IMR-90 (cell line): ENCODE measurements at regions not wholly inside any gene's neighbourhood (a gene's known extent, or its start where the extent isn't known, plus 50 kb on each side); places are given as distances from the start of the nearest gene placed in this dataset.

Experiments
- ATAC-seq: fragments of 200-7000 bp; cut with Tn5 transposase; 2 replicates; pipeline ENCODE4 v1.9.1; 2020; ENCODE audit warnings: low read depth, mild to moderate bottlenecking, moderate library complexity
- BruUV-seq: library from RNA; stranded (reverse); fragments of 400-500 nt; replicated peaks from 2 replicates; lab custom pipeline; 2021; lab: Mats Ljungman, UMichigan
- CTCF ChIA-PET: fragments of 300-600 bp; formaldehyde crosslinking; extraction: SDS; loops from one replicate; lab custom pipeline; 2021; ENCODE audit warnings: antibody characterized with exemption; lab: Yijun Ruan, JAX
- POLR2A ChIA-PET: fragments of 300-600 bp; sonication (Branson Sonifier 250); formaldehyde crosslinking; loops from one replicate; lab custom pipeline; 2022; ENCODE audit warnings: antibody characterized with exemption; ENCODE audit not compliant: unreplicated experiment; lab: Charles Lee
- DNase-seq: peaks from one replicate; pipeline ENCODE4 v3.0.0; 2013
- H2AFZ ChIP-seq: replicated peaks from 2 replicates; pipeline ENCODE3; 2013; ENCODE audit warnings: low read length, mild to moderate bottlenecking; ENCODE audit not compliant: poor library complexity
- H2AK5ac ChIP-seq: 2 replicates; pipeline ENCODE4 v1.6.1; 2013; ENCODE audit warnings: low read depth, low read length, inconsistent platforms
- H2AK9ac ChIP-seq: replicated peaks from 2 replicates; pipeline ENCODE3; 2013; ENCODE audit warnings: mild to moderate bottlenecking, low read depth, low read length, moderate library complexity; ENCODE audit not compliant: poor library complexity
- H2BK120ac ChIP-seq: 2 replicates; pipeline ENCODE4 v1.6.1; 2013; ENCODE audit warnings: low read depth, low read length, inconsistent platforms
- H2BK15ac ChIP-seq: 3 replicates; pipeline ENCODE4 v1.6.1; 2013; ENCODE audit warnings: low read depth, low read length, inconsistent platforms
- H2BK20ac ChIP-seq: 2 replicates; pipeline ENCODE4 v1.6.1; 2013; ENCODE audit warnings: low read depth, mild to moderate bottlenecking, inconsistent platforms, low read length, moderate library complexity
- H2BK5ac ChIP-seq: 2 replicates; pipeline ENCODE4 v1.6.1; 2013; ENCODE audit warnings: mild to moderate bottlenecking, low read depth, low read length, inconsistent platforms; ENCODE audit not compliant: poor library complexity, severe bottlenecking
- H3K14ac ChIP-seq: replicated peaks from 2 replicates; pipeline ENCODE4 v1.6.1; 2013; ENCODE audit warnings: low read depth, low read length, inconsistent platforms
- H3K18ac ChIP-seq: 2 replicates; pipeline ENCODE4 v1.6.1; 2013; ENCODE audit warnings: low read depth, low read length, control low read depth
- H3K23ac ChIP-seq: 2 replicates; pipeline ENCODE4 v1.6.1; 2013; ENCODE audit warnings: low read depth, low read length, inconsistent platforms
- H3K27ac ChIP-seq: 2 replicates; pipeline ENCODE4 v1.5.1; 2013; ENCODE audit warnings: mild to moderate bottlenecking, control low read depth, low read length; ENCODE audit not compliant: insufficient read depth
- H3K27me3 ChIP-seq: 2 replicates; pipeline ENCODE4 v1.6.1; 2013; ENCODE audit warnings: low read length; ENCODE audit not compliant: control insufficient read depth, insufficient read depth
- H3K36me3 ChIP-seq: 2 replicates; pipeline ENCODE4 v1.6.1; 2013; ENCODE audit warnings: low read length, mixed read lengths; ENCODE audit not compliant: control insufficient read depth, insufficient read depth
- H3K4ac ChIP-seq: 2 replicates; pipeline ENCODE4 v1.6.1; 2013; ENCODE audit warnings: low read depth, low read length, inconsistent platforms
- H3K4me1 ChIP-seq: 2 replicates; pipeline ENCODE4 v1.6.1; 2013; ENCODE audit warnings: low read length, mixed read lengths; ENCODE audit not compliant: control insufficient read depth, insufficient read depth
- H3K4me2 ChIP-seq: 2 replicates; pipeline ENCODE4 v1.6.1; 2013; ENCODE audit warnings: low read depth, mild to moderate bottlenecking, control low read depth, low read length, moderate library complexity
- H3K4me3 ChIP-seq: 2 replicates; pipeline ENCODE4 v1.5.1; 2013; ENCODE audit warnings: low read depth, mild to moderate bottlenecking, control low read depth, low read length, moderate library complexity; ENCODE audit not compliant: insufficient read depth
- H3K56ac ChIP-seq: 2 replicates; pipeline ENCODE4 v1.6.1; 2013; ENCODE audit warnings: low read length, inconsistent platforms; ENCODE audit not compliant: insufficient read depth; ENCODE audit errors: extremely low read depth
- H3K79me1 ChIP-seq, 2 experiments: 2 replicates each; pipeline ENCODE4 v1.6.1; 2013; ENCODE audit warnings: low read length in 2 of 2, inconsistent platforms in 1 of 2, low read depth in 1 of 2
- H3K9ac ChIP-seq: 2 replicates; pipeline ENCODE4 v1.6.1; 2013; ENCODE audit warnings: low read depth, low read length, control low read depth
- H3K9me1 ChIP-seq: 2 replicates; pipeline ENCODE4 v1.6.1; 2013; ENCODE audit warnings: low read length, inconsistent platforms; ENCODE audit not compliant: insufficient read depth
- H3K9me3 ChIP-seq: 2 replicates; pipeline ENCODE4 v1.6.1; 2013; ENCODE audit warnings: low read length; ENCODE audit not compliant: control insufficient read depth, insufficient read depth
- H4K20me1 ChIP-seq: 2 replicates; pipeline ENCODE4 v1.6.1; 2013; ENCODE audit warnings: low read length, inconsistent platforms; ENCODE audit not compliant: insufficient read depth
- H4K5ac ChIP-seq: 2 replicates; pipeline ENCODE4 v1.6.1; 2013; ENCODE audit warnings: mild to moderate bottlenecking, low read depth, low read length, control low read depth
- H4K8ac ChIP-seq, 2 experiments: 2 replicates each; pipeline ENCODE4 v1.6.1; 2013; ENCODE audit warnings: low read depth in 2 of 2, low read length in 2 of 2, control low read depth in 1 of 2, inconsistent platforms in 1 of 2
- H4K91ac ChIP-seq: 2 replicates; pipeline ENCODE4 v1.6.1; 2013; ENCODE audit warnings: low read depth, low read length, inconsistent platforms; ENCODE audit not compliant: insufficient read depth
- MAFK ChIP-seq: IDR thresholded peaks from 2 replicates; pipeline ENCODE4 v1.6.1; 2012; ENCODE audit warnings: low read depth, low read length, improper control_type of control experiment
- POLR2A ChIP-seq: IDR thresholded peaks from 2 replicates; pipeline ENCODE4 v1.6.1; 2012; ENCODE audit warnings: mild to moderate bottlenecking, low read depth, low read length
- RAD21 ChIP-seq: IDR thresholded peaks from 2 replicates; pipeline ENCODE4 v1.6.1; 2012; ENCODE audit warnings: low read length, improper control_type of control experiment
- RCOR1 ChIP-seq: IDR thresholded peaks from 2 replicates; pipeline ENCODE4 v1.6.1; 2012; ENCODE audit warnings: mild to moderate bottlenecking, low read length, improper control_type of control experiment; ENCODE audit not compliant: insufficient replicate concordance
- USF2 ChIP-seq: fragments of 150-350 bp; IDR thresholded peaks from 2 replicates; pipeline ENCODE4 v1.6.1; 2017; ENCODE audit warnings: mild to moderate bottlenecking, antibody characterized with exemption, low read length, low read depth
- WGBS, 2 experiments: methylation state at CpG; one replicate each; pipeline versions ENCODE4 v1.1.5 to v1.1.7; 2013; ENCODE audit warnings: missing lambda C conversion rate in 2 of 2; ENCODE audit not compliant: insufficient read length in 1 of 2; ENCODE audit errors: extremely low coverage in 2 of 2; 5-methylcytosine and 5-hydroxymethylcytosine counted together
- dilution Hi-C: fragments of 300-500 bp; cut with HindIII; formaldehyde crosslinking; loops from one replicate; pipeline ENCODE4 v1.14.3; 2018; ENCODE audit warnings: low sequenced_read_pairs; ENCODE audit not compliant: unreplicated experiment
- in situ Hi-C: fragments of 300-500 bp; cut with MboI; formaldehyde crosslinking; loops from 3 replicates; pipeline ENCODE4 v1.14.3; 2019; ENCODE audit warnings: low sequenced_read_pairs, inconsistent platforms, mixed read lengths
- intact Hi-C: fragments of 100-400 bp; cut with micrococcal nuclease; formaldehyde crosslinking; loops from 2 replicates; pipeline ENCODE4 v1.10.0; 2022

GRCh38 chr2:196263181-196263747, 91.9 kb upstream of the STK17B start:
- Histone ChIP-seq H3K27ac (no peak overlapping the region), H2BK15ac (peak overlapping the region; percentile 41; the same call in 1 of the 3 replicates), H3K4ac (no peak overlapping the region; the same call in 1 of the 2 replicates), H3K18ac (peak overlapping the region; percentile 32; the same call in 1 of the 2 replicates), H4K20me1 (no peaks in the 10 kb centered on the region), H3K9me1 (peaks cover 2% of the 10 kb centered on the region; the same call in 1 of the 2 replicates), H2BK5ac (peak overlapping the region; percentile 57), H2BK20ac (0 out of 2 replicates have a peak overlapping the region, but pooled peaks have one; percentile 11), H4K8ac (peak overlapping the region in 1 of 2 experiments; percentile 38; a peak in 1 of 4 replicates), H2BK120ac (peak overlapping the region; percentile 11; the same call in 1 of the 2 replicates), H4K5ac (peak overlapping the region; percentile 64; the same call in 1 of the 2 replicates), H3K56ac (no peak overlapping the region), H2AK5ac (no peak overlapping the region), H3K9me3 (no peaks in the 10 kb centered on the region), H3K23ac (peak overlapping the region; percentile 61; the same call in 1 of the 2 replicates), H2AFZ (no peak overlapping the region), H2AK9ac (no peak overlapping the region), H4K91ac (no peak overlapping the region), H3K4me3 (no peak overlapping the region), H3K14ac (0 out of 2 replicates have a peak overlapping the region, but pooled peaks have one; percentile 10), H3K79me1 (peaks cover 0 to 2% of the 10 kb centered on the region in 2 experiments; a peak in 1 of 4 replicates), H3K4me2 (peak overlapping the region; percentile 10; the same call in 1 of the 2 replicates), H3K9ac (no peak overlapping the region), H3K27me3 (no peaks in the 10 kb centered on the region), H3K4me1 (peaks cover 5% of the 10 kb centered on the region; the same call in 1 of the 2 replicates), H3K36me3 (no peaks in the 10 kb centered on the region)
- POLR2A ChIA-PET, result no interaction called here
- dilution Hi-C loops (no loop called here), in situ Hi-C loops (loop anchor here (25.0 kb wide), 1 partner anchor 101 kb away; the partner anchor contains the start of gene STK17B), intact Hi-C loops (no loop called here)
- TF ChIP-seq USF2 (no peak), RAD21 (no peak), POLR2A (no peak), MAFK (peak; percentile 72), RCOR1 (no peak)
- peak; percentile 64 for DNase-seq
- ATAC-seq, result no peak
- CTCF ChIA-PET, result no interaction called here
- BruUV-seq, result no TSS peak
- 40% methylated on average over 1 of the region's 8 CpGs; no CpG with 5 or more reads in 1 of the 2 experiments for WGBS, 2 experiments
